ENCODE measurements at regions not wholly inside any gene's neighbourhood (a gene's known extent, or its start where the extent isn't known, plus 50 kb on each side); places are given as distances from the start of the nearest gene placed in this dataset.

- Histone ChIP-seq H3K27me3 (ENCODE audit: control insufficient read depth, insufficient read depth, low read length) (no peaks in the 10 kb centered on the region), H3K4me1 (ENCODE audit: control insufficient read depth, insufficient read depth, low read length) (peaks cover 19% of the 10 kb centered on the region), H2BK15ac (ENCODE audit: low read depth, low read length) (no peak overlapping the region; the same call in 2 of the 3 replicates), H3K18ac (ENCODE audit: low read depth, low read length) (no peak overlapping the region), H3K9ac (ENCODE audit: low read depth, low read length) (no peak overlapping the region), H3K27ac (ENCODE audit: insufficient read depth, low read length) (no peak overlapping the region), H4K5ac (ENCODE audit: low read depth, low read length) (peak overlapping the region; percentile 13; the same call in 1 of the 2 replicates), H3K14ac (replicated peaks; ENCODE audit: low read depth, low read length) (no peak overlapping the region), H2BK120ac (ENCODE audit: low read depth, low read length) (no peak overlapping the region), H2BK20ac (ENCODE audit: low read depth, low read length) (no peak overlapping the region), H3K23ac (ENCODE audit: low read depth, low read length) (no peak overlapping the region), H4K91ac (ENCODE audit: insufficient read depth, low read depth, low read length) (no peak overlapping the region; the same call in 1 of the 2 replicates), H3K4me3 (ENCODE audit: insufficient read depth, low read depth, low read length) (no peak overlapping the region), H3K9me3 (ENCODE audit: control insufficient read depth, insufficient read depth, low read length) (no peaks in the 10 kb centered on the region), H4K20me1 (ENCODE audit: insufficient read depth, low read length) (no peaks in the 10 kb centered on the region), H3K36me3 (ENCODE audit: control insufficient read depth, insufficient read depth, low read length) (no peaks in the 10 kb centered on the region), H3K9me1 (ENCODE audit: insufficient read depth, low read length) (peaks cover 3% of the 10 kb centered on the region; the same call in 1 of the 2 replicates), H4K8ac (ENCODE audit: low read depth in 2 of 2, low read length in 2 of 2) (no peak overlapping the region; a peak in 1 of 4 replicates), H2AFZ (replicated peaks; ENCODE audit: low read length, poor library complexity) (no peak overlapping the region), H3K79me1 (ENCODE audit: low read depth in 1 of 2, low read length in 2 of 2) (no peaks in the 10 kb centered on the region), H2BK5ac (ENCODE audit: low read depth, low read length, poor library complexity, severe bottlenecking) (no peak overlapping the region), H3K4ac (ENCODE audit: low read depth, low read length) (no peak overlapping the region), H3K4me2 (ENCODE audit: low read depth, low read length) (no peak overlapping the region), H3K56ac (ENCODE audit: extremely low read depth, insufficient read depth, low read length) (no peak overlapping the region), H2AK5ac (ENCODE audit: low read depth, low read length) (no peak overlapping the region), H2AK9ac (replicated peaks; ENCODE audit: low read depth, low read length, poor library complexity) (no peak overlapping the region)
- dilution Hi-C loops (cut with HindIII; ENCODE audit: low sequenced_read_pairs, unreplicated experiment) (no loop called here), intact Hi-C loops (cut with micrococcal nuclease) (no loop called here), in situ Hi-C loops (cut with MboI; ENCODE audit: low sequenced_read_pairs) (no loop called here)
- TF ChIP-seq, protein P1, sequence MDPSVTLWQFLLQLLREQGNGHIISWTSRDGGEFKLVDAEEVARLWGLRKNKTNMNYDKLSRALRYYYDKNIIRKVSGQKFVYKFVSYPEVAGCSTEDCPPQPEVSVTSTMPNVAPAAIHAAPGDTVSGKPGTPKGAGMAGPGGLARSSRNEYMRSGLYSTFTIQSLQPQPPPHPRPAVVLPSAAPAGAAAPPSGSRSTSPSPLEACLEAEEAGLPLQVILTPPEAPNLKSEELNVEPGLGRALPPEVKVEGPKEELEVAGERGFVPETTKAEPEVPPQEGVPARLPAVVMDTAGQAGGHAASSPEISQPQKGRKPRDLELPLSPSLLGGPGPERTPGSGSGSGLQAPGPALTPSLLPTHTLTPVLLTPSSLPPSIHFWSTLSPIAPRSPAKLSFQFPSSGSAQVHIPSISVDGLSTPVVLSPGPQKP (IDR thresholded peaks at IDR 0.05; ENCODE audit: borderline replicate concordance, low read depth, low read length) = no peak
- no peak for TF ChIP-seq MAZ (IDR thresholded peaks at IDR 0.05; ENCODE audit: borderline replicate concordance, low read depth, low read length)
- TF ChIP-seq BHLHE40 (IDR thresholded peaks at IDR 0.05; ENCODE audit: low read depth, low read length) = no peak
- no peak for TF ChIP-seq FOS (IDR thresholded peaks at IDR 0.05; ENCODE audit: low read depth, low read length)
- no peak for TF ChIP-seq NFE2L2 (IDR thresholded peaks at IDR 0.05; ENCODE audit: low read depth, low read length)
- TF ChIP-seq MAFK (IDR thresholded peaks at IDR 0.05; ENCODE audit: low read depth, low read length) = no peak
- no peak for TF ChIP-seq CEBPB (IDR thresholded peaks at IDR 0.05; ENCODE audit: low read depth, low read length)
- TF ChIP-seq, protein P2, sequence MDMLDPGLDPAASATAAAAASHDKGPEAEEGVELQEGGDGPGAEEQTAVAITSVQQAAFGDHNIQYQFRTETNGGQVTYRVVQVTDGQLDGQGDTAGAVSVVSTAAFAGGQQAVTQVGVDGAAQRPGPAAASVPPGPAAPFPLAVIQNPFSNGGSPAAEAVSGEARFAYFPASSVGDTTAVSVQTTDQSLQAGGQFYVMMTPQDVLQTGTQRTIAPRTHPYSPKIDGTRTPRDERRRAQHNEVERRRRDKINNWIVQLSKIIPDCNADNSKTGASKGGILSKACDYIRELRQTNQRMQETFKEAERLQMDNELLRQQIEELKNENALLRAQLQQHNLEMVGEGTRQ (IDR thresholded peaks at IDR 0.05; ENCODE audit: low read depth, low read length) = no peak
- no peak for TF ChIP-seq MXI1 (IDR thresholded peaks at IDR 0.05; ENCODE audit: borderline replicate concordance, low read depth, low read length)
- no peak for TF ChIP-seq RCOR1 (IDR thresholded peaks at IDR 0.05; ENCODE audit: insufficient replicate concordance, low read length)
- TF ChIP-seq RFX5 (IDR thresholded peaks at IDR 0.05; ENCODE audit: low read depth, low read length) = no peak
- no peak for TF ChIP-seq POLR2A (IDR thresholded peaks at IDR 0.05; ENCODE audit: low read depth, low read length)
- no peak for TF ChIP-seq CHD1 (IDR thresholded peaks at IDR 0.05; ENCODE audit: low read depth, low read length)
- TF ChIP-seq RAD21 (IDR thresholded peaks at IDR 0.05; ENCODE audit: low read length) = no peak
- TF ChIP-seq SMC3 (IDR thresholded peaks at IDR 0.05; ENCODE audit: low read depth, low read length) = no peak
- POLR2A ChIA-PET (ENCODE audit: unreplicated experiment) = no interaction called here
- no TSS peak for BruUV-seq (replicated peaks)
- WGBS, 2 experiments (ENCODE audit: extremely low coverage in 2 of 2, insufficient read length in 1 of 2) = 100% methylated on average over 1 of the region's 4 CpGs; no CpG with 5 or more reads in 1 of the 2 experiments
- ATAC-seq (ENCODE audit: low read depth) (no peak), DNase-seq (no peak)
- CTCF ChIA-PET = interaction anchor here (0.6 kb wide), 1 partner anchor 14 kb away, joined by 3 read pairs; no protein-coding TSS in a partner anchor
These were observed 217.5 kb upstream of the BLID start for GRCh38 chr11:122333467-122333866.
